ENCODE measurements at regions not wholly inside any gene's neighbourhood (a gene's known extent, or its start where the extent isn't known, plus 50 kb on each side); places are given as distances from the start of the nearest gene placed in this dataset.
"Not testable (repeated sequence)": the region's sequence is repeated elsewhere in the genome, so short reads cannot be mapped to it uniquely, and the experiment has no call there.

DNA sequence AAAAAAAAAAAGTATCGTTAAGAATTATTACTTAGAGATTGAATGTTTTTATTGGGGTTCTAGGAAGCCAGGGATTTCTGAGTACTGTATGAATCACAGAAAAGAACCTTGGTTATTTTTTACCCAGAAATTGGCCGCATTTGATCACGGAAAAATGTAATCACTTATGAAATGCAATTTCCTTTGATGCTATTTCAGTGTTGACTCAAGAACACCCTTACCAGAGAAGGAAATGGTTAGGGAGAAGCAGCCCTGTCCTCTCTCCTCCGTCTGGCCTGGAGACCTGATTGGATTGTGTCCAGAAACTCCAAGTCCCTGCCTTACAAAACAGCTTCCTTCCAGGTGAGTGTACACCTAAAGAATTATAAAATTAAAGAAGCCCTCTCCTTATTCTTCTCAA is 116.7 kb downstream of the MED10 start:
- Mint-ChIP-seq H3K36me3 (peaks cover 12% of the 10 kb centered on the region), H3K27me3 (peaks cover 19% of the 10 kb centered on the region), H3K27ac (no peak overlapping the region), H3K4me1 (no peaks in the 10 kb centered on the region), H3K4me3 (no peak overlapping the region), H3K9me3 (peaks cover 7% of the 10 kb centered on the region)
- ATAC-seq (ENCODE audit: low read depth) (no peak), DNase-seq (ENCODE audit: low spot score in 2 of 2) (no peak)

DNA sequence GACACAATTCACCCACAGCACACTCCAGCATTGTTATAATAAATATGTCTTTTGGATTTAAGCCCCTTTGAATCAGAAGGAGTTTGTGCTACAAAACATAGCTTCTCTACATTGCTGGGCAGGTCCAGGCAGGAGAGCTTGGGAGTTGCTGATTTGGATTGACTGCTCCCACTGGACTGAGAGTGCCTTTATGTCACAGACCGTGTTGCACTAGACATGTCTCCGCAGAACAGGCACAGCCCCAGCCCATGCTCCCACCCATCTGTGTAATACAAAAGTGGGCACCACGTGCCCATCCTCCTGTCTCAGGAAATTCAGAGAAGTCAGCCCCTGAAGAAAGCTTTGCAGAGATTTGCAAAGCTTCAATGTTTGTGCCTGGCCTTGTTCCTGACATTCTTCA is 117.1 kb downstream of the MED10 start:
- Mint-ChIP-seq H3K27ac (no peak overlapping the region), H3K27me3 (peaks cover 19% of the 10 kb centered on the region), H3K9me3 (peaks cover 7% of the 10 kb centered on the region), H3K4me3 (no peak overlapping the region), H3K36me3 (peaks cover 12% of the 10 kb centered on the region), H3K4me1 (no peaks in the 10 kb centered on the region)
- no peak for DNase-seq (ENCODE audit: low spot score in 2 of 2)
- no peak for ATAC-seq (ENCODE audit: low read depth)

DNA sequence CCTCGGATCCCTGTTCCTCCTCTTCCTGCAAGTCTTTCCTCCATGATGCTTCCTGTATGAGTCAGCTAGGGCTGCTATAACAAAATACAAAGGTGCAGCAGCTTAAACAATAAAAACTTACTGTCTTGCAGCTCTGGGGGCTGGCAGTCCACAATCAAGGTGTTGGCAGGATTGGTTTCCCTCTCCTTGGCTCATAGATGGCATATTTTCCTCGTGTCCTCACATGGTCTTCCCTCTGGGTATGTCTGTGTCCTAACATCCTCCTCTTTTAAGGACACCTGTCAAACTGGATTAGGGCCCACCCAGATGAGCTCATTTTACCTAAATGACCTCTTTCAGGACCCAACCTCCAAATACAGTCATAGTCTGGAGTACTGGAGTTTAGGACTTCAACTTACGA is 117.5 kb downstream of the MED10 start:
- Mint-ChIP-seq H3K9me3 (peaks cover 7% of the 10 kb centered on the region), H3K27ac (no peak overlapping the region), H3K4me3 (no peak overlapping the region), H3K36me3 (peaks cover 12% of the 10 kb centered on the region), H3K27me3 (peaks cover 19% of the 10 kb centered on the region), H3K4me1 (no peaks in the 10 kb centered on the region)
- ATAC-seq (ENCODE audit: low read depth) = no peak
- no peak for DNase-seq (ENCODE audit: low spot score in 2 of 2)

DNA sequence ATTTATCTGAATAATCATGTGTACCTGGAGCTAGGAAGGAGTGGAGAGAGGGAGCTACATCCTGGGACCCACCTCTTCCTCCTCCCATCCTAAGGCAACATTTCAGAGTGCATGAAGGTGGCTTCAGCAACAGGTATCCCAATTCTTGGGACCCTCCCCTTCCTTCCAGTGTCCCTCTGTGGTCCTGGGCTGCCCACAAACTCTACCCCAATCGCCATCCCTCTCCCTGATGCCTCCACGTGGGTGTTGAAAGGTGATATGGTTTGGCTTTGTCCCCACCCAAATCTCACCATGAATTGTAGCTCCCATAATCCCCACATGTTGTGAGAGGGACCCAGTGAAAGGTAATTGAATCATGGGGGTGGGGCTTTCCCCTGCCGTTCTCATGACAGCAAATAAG is 121.4 kb downstream of the MED10 start:
- H3K27me3 Mint-ChIP-seq = peaks cover 15% of the 10 kb centered on the region
- DNase-seq (ENCODE audit: low spot score in 2 of 2) (no peak), ATAC-seq (ENCODE audit: low read depth) (no peak)
- H3K4me1 Mint-ChIP-seq = no peaks in the 10 kb centered on the region
- H3K27ac Mint-ChIP-seq = no peak overlapping the region
- H3K36me3 Mint-ChIP-seq = peaks cover 12% of the 10 kb centered on the region
- peaks cover 5% of the 10 kb centered on the region for H3K9me3 Mint-ChIP-seq
- no peak overlapping the region for H3K4me3 Mint-ChIP-seq

DNA sequence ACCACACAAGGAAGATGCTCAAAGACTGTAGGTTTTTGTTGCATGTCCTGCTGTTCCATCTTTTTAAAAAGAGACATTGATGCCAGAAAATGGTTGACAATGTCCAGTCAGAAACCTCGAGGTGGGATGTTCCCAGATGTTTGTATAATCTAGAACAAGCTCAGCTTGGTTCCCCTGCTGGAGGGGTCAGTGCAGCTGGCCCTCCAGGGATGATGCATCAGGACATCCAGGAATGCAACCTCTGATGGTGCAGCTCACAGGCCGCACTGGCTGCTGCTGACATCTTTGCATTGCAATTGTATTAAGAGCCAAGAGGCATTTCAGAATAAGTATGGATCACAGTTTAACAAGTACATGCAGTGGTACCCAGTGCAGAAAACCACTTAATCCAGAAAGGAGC is 122.4 kb downstream of the MED10 start:
- H3K4me1 Mint-ChIP-seq = no peaks in the 10 kb centered on the region
- ATAC-seq (ENCODE audit: low read depth) (no peak), DNase-seq (ENCODE audit: low spot score in 2 of 2) (no peak)
- peaks cover 14% of the 10 kb centered on the region for H3K27me3 Mint-ChIP-seq
- H3K36me3 Mint-ChIP-seq = peaks cover 12% of the 10 kb centered on the region
- no peak overlapping the region for H3K27ac Mint-ChIP-seq
- H3K4me3 Mint-ChIP-seq = no peak overlapping the region
- H3K9me3 Mint-ChIP-seq = peaks cover 5% of the 10 kb centered on the region

DNA sequence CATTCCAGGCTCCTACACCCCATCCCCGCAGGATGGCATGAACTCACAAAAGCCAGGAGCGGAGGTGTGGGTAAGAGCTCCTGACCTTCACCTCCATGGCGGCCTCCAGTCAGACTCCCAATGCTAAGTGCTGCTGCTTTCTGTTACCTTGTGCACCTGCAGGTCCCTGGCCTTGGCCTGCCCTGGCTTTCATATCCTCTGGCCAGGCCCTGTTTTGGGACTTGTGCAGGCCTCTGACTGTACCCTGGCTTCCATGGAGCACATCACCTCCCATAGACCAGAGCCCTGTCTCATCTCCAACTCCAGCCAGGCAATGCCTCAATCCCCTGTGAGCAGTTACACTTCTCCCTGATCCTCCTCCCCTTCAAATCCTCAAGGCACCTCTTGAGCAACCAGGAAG is 124.5 kb downstream of the MED10 start:
- DNase-seq (ENCODE audit: low spot score in 2 of 2) = no peak
- no peak overlapping the region for H3K27ac Mint-ChIP-seq
- peaks cover 5% of the 10 kb centered on the region for H3K9me3 Mint-ChIP-seq
- H3K4me1 Mint-ChIP-seq = no peaks in the 10 kb centered on the region
- H3K27me3 Mint-ChIP-seq = peaks cover 4% of the 10 kb centered on the region
- no peak overlapping the region for H3K4me3 Mint-ChIP-seq
- peaks cover 8% of the 10 kb centered on the region for H3K36me3 Mint-ChIP-seq
- ATAC-seq (ENCODE audit: low read depth) = no peak

DNA sequence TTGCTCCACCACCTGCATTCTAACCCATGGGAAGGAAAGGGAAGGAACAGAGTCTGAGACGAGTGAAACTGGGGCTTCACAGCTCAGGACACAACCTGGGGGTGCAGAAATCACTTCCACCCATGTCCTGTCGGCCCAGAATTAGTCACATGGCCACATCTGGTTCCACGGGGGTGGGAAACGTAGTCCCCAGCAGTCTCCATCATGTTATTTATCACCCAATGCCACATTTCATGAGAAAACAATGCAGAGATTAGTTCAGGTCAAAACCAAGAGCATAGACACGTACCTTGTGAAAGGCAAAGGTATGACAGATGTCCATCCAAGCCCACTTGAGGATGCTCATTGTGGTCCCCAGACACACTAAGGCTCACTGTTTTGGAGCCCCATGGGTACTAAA is 125.1 kb downstream of the MED10 start:
- Mint-ChIP-seq H3K4me3 (no peak overlapping the region), H3K9me3 (peaks cover 5% of the 10 kb centered on the region)

DNA sequence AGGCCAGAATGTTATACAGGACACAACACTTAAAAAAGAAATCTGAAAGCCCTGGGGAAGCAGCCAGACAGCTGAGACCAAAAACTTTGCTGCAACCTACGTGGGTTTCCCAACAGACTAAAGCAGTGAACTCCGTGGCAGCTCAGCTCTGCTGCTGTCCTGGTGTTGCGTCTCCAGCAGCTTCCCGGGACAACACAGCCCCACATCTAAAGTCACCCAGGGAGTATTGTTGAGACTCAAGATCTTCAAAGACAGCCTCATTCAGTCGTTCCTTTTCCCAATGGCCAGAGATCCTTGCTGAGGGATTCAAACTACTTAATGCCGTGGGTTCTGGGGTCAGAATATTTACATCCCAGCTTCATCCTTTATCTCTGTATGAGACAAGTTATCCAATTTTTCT is 125.8 kb downstream of the MED10 start:
- ATAC-seq (ENCODE audit: low read depth) (no peak), DNase-seq (ENCODE audit: low spot score in 2 of 2) (no peak)
- Mint-ChIP-seq H3K9me3 (peaks cover 2% of the 10 kb centered on the region), H3K27ac (no peak overlapping the region), H3K4me3 (no peak overlapping the region), H3K36me3 (peaks cover 4% of the 10 kb centered on the region), H3K27me3 (no peaks in the 10 kb centered on the region), H3K4me1 (no peaks in the 10 kb centered on the region)

More for the DNA sequence above, 125.1 kb downstream of the MED10 start:
- ATAC-seq (ENCODE audit: low read depth) = no peak
- no peaks in the 10 kb centered on the region for H3K4me1 Mint-ChIP-seq
- H3K36me3 Mint-ChIP-seq = peaks cover 8% of the 10 kb centered on the region
- peaks cover 3% of the 10 kb centered on the region for H3K27me3 Mint-ChIP-seq
- no peak for DNase-seq (ENCODE audit: low spot score in 2 of 2)
- no peak overlapping the region for H3K27ac Mint-ChIP-seq

DNA sequence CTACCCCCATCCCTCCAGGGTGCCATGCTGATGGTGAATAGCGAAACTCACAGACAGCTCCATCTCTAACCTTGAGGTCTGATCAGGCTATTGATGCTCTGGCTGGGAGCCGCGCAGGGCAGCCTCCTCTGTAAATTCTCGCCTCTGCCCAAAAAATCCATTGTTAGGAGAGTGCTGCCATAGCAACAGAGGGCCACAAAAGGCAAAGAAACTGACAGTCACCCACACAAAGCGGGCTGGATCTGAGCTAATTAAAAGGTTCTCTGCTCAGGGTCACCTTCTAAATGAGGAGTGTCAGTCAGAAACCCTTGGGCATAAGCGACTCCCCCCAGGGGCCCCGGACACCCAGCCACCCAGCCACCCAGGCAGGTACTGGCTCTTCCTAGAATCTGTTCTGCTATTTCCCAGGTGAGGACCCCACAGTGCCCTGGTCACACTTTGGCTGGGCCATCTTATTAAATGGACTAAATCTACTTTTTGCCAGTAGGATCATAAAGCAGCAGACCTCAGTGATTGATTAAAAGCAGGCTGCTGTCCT is 126.7 kb downstream of the MED10 start:
- no peak for ATAC-seq (ENCODE audit: low read depth)
- no peak overlapping the region for H3K27ac Mint-ChIP-seq
- H3K27me3 Mint-ChIP-seq = no peaks in the 10 kb centered on the region
- no peaks in the 10 kb centered on the region for H3K4me1 Mint-ChIP-seq
- no peak for DNase-seq (ENCODE audit: low spot score in 2 of 2)
- no peak overlapping the region for H3K4me3 Mint-ChIP-seq
- H3K9me3 Mint-ChIP-seq = no peaks in the 10 kb centered on the region
- no peaks in the 10 kb centered on the region for H3K36me3 Mint-ChIP-seq

DNA sequence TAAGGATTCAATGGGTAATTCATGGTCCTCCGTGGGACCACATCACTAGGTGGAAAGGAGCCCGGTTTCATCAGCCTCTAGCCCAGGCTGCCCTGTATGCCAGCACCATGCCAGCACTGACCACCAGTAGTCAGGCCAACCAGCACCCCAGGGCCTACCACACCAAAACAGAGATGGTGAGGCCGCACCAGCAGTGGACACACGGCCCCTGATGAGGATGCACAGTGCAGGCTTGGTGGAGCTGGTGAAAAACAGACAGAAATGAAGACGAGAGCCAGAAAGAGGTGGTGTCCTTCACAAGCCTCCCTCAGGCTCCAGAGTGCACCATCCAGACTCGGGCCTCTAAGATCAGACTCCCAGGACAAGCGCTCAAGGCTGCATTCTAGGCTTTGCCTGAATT is 128.2 kb downstream of the MED10 start:
- no peak overlapping the region for H3K4me3 Mint-ChIP-seq
- no peaks in the 10 kb centered on the region for H3K4me1 Mint-ChIP-seq
- H3K27ac Mint-ChIP-seq = no peak overlapping the region
- no peaks in the 10 kb centered on the region for H3K27me3 Mint-ChIP-seq
- no peak for ATAC-seq (ENCODE audit: low read depth)
- H3K36me3 Mint-ChIP-seq = no peaks in the 10 kb centered on the region
- no peak for DNase-seq (ENCODE audit: low spot score in 2 of 2)
- H3K9me3 Mint-ChIP-seq = no peaks in the 10 kb centered on the region

DNA sequence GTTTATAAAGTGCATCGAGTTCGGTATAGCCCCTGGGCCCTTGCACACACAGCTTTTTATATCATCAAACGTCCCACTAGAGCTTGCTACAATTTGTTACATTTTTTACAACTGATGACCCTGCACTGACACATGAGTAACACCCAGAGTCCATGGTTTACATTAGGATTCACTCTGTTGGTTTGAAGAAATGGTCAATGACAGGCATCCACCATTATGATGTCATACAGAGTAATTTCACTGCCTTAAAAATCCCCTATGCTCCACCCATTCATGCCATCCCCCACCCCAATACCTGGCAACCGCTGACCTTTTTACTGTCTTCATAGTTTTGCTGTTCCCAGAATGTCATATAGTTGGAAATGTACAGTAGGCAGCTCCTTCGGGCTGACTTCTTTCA is 130.2 kb downstream of the MED10 start:
- ATAC-seq (ENCODE audit: low read depth) = no peak

DNA sequence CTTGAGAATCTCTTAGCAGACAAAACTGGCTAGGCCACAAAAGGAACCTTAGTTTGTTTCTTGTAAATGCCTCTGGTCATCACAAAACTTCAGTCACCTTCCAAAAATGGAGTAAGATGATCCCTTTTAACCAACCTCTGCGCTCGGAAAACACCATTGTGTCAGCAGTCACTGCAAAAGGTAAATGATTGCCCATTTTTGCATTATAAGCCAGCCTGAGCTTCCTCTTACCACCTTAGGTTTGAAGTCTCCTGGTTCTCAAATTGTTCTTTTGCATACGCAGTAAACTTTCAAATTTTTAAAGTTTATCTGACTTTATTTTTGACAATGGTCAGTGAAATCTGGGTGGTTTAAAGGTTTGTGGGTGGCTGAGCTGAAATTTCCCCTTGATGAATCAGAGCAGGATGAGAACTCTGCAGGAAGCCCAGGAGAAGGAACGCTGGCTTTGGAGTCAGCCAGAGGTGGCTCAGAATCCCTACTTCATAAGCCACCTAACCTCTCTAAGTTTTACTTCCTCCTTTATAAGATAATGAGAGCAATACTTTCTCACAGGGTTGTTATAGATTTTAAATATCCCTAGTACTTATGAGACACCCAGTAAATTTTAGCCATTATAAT is 131.4 kb downstream of the MED10 start:
- H3K27me3 Mint-ChIP-seq = no peaks in the 10 kb centered on the region
- ATAC-seq (ENCODE audit: low read depth) (peak; percentile 35), DNase-seq (ENCODE audit: low spot score in 2 of 2) (no peak)
- H3K27ac Mint-ChIP-seq = no peak overlapping the region
- H3K4me3 Mint-ChIP-seq = no peak overlapping the region
- H3K4me1 Mint-ChIP-seq = no peaks in the 10 kb centered on the region
- no peaks in the 10 kb centered on the region for H3K36me3 Mint-ChIP-seq
- no peaks in the 10 kb centered on the region for H3K9me3 Mint-ChIP-seq

More for the DNA sequence above, 130.2 kb downstream of the MED10 start:
- Mint-ChIP-seq H3K4me3 (no peak overlapping the region), H3K36me3 (no peaks in the 10 kb centered on the region), H3K27ac (no peak overlapping the region), H3K9me3 (no peaks in the 10 kb centered on the region), H3K27me3 (no peaks in the 10 kb centered on the region), H3K4me1 (no peaks in the 10 kb centered on the region)
- DNase-seq (ENCODE audit: low spot score in 2 of 2) = no peak

DNA sequence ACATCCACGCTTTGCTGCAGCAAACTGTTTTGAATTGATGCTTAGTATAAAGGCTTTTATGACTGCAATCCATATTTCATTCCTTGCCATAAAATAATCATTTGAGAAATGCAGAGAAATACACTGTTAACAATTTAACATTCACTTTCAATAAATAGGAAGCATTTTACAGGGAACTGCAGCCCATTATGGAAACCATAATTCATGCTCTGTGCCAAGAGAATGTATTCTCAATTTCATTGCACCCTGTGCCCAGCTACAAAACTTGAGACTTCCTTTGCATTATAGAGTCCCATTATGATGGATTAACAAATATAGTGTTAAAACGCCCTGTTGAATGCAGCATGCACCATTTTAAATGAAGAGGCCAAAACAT is 134.0 kb downstream of the MED10 start:
- Mint-ChIP-seq H3K27ac (no peak overlapping the region), H3K27me3 (no peaks in the 10 kb centered on the region), H3K4me1 (no peaks in the 10 kb centered on the region), H3K36me3 (no peaks in the 10 kb centered on the region), H3K9me3 (peaks cover 4% of the 10 kb centered on the region), H3K4me3 (no peak overlapping the region)
- no peak for DNase-seq (ENCODE audit: low spot score in 2 of 2)
- no peak for ATAC-seq (ENCODE audit: low read depth)

DNA sequence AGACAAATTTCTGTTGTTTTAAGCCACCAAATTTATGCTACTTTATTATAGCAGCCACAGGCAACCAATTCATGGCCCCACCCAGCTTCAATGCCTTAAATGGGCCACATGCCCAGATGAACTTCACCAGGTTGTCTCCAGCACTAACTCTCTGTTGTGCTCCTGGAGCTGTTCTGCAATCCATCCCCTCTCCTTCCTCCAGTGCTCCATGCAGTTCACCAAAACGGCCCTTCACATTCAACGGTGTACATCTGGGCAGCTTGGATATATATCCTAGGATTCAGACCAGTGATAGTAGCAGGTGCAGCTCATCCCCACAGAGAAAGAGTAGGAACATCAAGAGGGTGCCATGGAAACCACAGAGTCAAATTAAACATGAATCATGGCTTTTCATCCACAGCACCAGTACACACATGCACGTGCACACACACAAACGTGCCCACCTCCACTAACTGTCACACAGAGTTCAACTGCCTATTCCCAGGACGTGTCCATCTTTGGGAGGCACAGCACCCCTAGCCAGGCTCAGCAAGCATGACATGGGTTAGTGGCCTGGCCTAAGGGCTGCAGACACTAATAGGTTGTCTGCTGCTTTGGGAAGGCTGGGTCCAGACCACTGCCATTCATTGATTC is 134.5 kb downstream of the MED10 start:
- Mint-ChIP-seq H3K36me3 (no peaks in the 10 kb centered on the region), H3K4me1 (no peaks in the 10 kb centered on the region), H3K27ac (no peak overlapping the region), H3K27me3 (no peaks in the 10 kb centered on the region), H3K9me3 (peaks cover 4% of the 10 kb centered on the region), H3K4me3 (no peak overlapping the region)
- ATAC-seq (ENCODE audit: low read depth) = no peak
- no peak for DNase-seq (ENCODE audit: low spot score in 2 of 2)

DNA sequence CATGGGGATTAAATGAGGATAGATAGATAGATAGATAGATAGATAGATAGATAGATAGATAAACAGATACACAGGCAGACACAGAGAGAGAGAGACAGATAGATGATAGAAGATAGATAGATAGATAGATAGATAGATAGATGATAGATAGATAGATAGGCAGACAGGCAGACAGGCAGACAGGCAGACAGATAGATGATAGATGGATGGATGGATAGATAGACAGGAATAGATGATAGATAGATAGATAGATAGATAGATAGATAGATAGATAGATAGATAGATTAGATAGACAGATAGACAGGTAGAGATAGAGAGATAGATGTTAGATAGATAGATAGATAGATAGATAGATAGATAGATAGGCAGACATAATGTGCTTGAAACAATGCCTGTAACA is 137.3 kb downstream of the MED10 start:
- DNase-seq (ENCODE audit: low spot score in 2 of 2); H3K27me3 Mint-ChIP-seq; H3K4me3 Mint-ChIP-seq; H3K36me3 Mint-ChIP-seq; H3K9me3 Mint-ChIP-seq; ATAC-seq (ENCODE audit: low read depth); H3K27ac Mint-ChIP-seq; H3K4me1 Mint-ChIP-seq: not testable (repeated sequence)
